PC-9 (cell line): ENCODE measurements at regions not wholly inside any gene's neighbourhood (a gene's known extent, or its start where the extent isn't known, plus 50 kb on each side); places are given as distances from the start of the nearest gene placed in this dataset.
A peak's percentile ranks its signal among the peaks of the same experiment; 100 is the strongest.

Source experiments
- BruUV-seq: library from RNA; stranded (reverse); fragments of 400-500 nt; replicated peaks from 2 replicates; lab custom pipeline; 2021; lab: Mats Ljungman, UMichigan
- CTCF ChIA-PET: fragments of 300-600 bp; sonication (Branson Sonifier 250); formaldehyde crosslinking; loops from one replicate; lab custom pipeline; 2022; ENCODE audit warnings: antibody characterized with exemption; lab: Charles Lee
- POLR2A ChIA-PET: fragments of 300-600 bp; sonication (Branson Sonifier 250); formaldehyde crosslinking; loops from one replicate; lab custom pipeline; 2022; ENCODE audit warnings: antibody characterized with exemption; ENCODE audit not compliant: unreplicated experiment; lab: Charles Lee
- DNase-seq, 2 experiments: peaks; one replicate each; pipeline versions ENCODE4 v3.0.0 to v3.0.0-alpha.2; 2015 to 2022; ENCODE audit warnings: mixed read lengths in 1 of 2
- H2AFZ ChIP-seq: fragments of 200-600 bp; sonication (generic); 2 replicates; pipeline ENCODE4 v1.8.1; 2017; ENCODE audit warnings: antibody characterized with exemption
- H3F3A ChIP-seq: fragments of 200-600 bp; sonication (generic); 2 replicates; pipeline ENCODE4 v1.8.1; 2017; ENCODE audit warnings: antibody characterized with exemption, mild to moderate bottlenecking, low read depth; ENCODE audit not compliant: insufficient read depth
- H3K27ac ChIP-seq: fragments of 200-600 bp; sonication (generic); 2 replicates; pipeline ENCODE4 v1.6.1; 2016; ENCODE audit warnings: mixed run types
- H3K27me3 ChIP-seq: fragments of 200-600 bp; sonication (generic); 2 replicates; pipeline ENCODE4 v1.6.1; 2016; ENCODE audit warnings: low read depth, mixed run types; ENCODE audit not compliant: insufficient read depth
- H3K36me3 ChIP-seq: fragments of 200-600 bp; sonication (generic); 2 replicates; pipeline ENCODE4 v1.6.1; 2016; ENCODE audit warnings: low read depth, mixed run types
- H3K4me1 ChIP-seq: fragments of 200-600 bp; sonication (generic); replicated peaks from 2 replicates; pipeline ENCODE4 v1.6.1; 2016; ENCODE audit warnings: mixed run types; ENCODE audit not compliant: insufficient read depth
- H3K4me2 ChIP-seq: fragments of 200-600 bp; sonication (generic); 2 replicates; pipeline ENCODE4 v1.6.1; 2017; ENCODE audit warnings: mixed run types
- H3K4me3 ChIP-seq: fragments of 200-600 bp; sonication (generic); 2 replicates; pipeline ENCODE4 v1.6.1; 2016; ENCODE audit warnings: mixed run types
- H3K79me2 ChIP-seq: fragments of 200-600 bp; sonication (generic); 2 replicates; pipeline ENCODE4 v1.6.1; 2017; ENCODE audit warnings: low read depth, mixed run types
- H3K9me2 ChIP-seq: fragments of 200-600 bp; sonication (generic); 2 replicates; pipeline ENCODE4 v1.8.1; 2017; ENCODE audit warnings: mild to moderate bottlenecking; ENCODE audit not compliant: insufficient read depth
- H3K9me3 ChIP-seq: fragments of 200-600 bp; sonication (generic); 2 replicates; pipeline ENCODE4 v1.8.1; 2016; ENCODE audit warnings: low read depth; ENCODE audit not compliant: insufficient read depth
- H4K20me1 ChIP-seq: fragments of 200-600 bp; sonication (generic); 2 replicates; pipeline ENCODE4 v1.8.1; 2017; ENCODE audit not compliant: insufficient read depth
- EZH2 ChIP-seq: fragments of 200-600 bp; sonication (generic); IDR thresholded peaks from 2 replicates; pipeline ENCODE4 v1.8.0; 2017; ENCODE audit warnings: antibody characterized with exemption, low read depth
- intact Hi-C: fragments of 100-400 bp; cut with micrococcal nuclease; formaldehyde crosslinking; loops from one replicate; pipeline ENCODE4 v1.10.0; 2022; ENCODE audit not compliant: unreplicated experiment
- TF ChIP-seq, protein P1 (sequence below): fragments of 200-600 bp; sonication (generic); conservative IDR thresholded peaks from 2 replicates; pipeline ENCODE4 v1.6.1; 2017; ENCODE audit warnings: mixed run types, antibody characterized with exemption, mild to moderate bottlenecking, moderate library complexity

DNA sequence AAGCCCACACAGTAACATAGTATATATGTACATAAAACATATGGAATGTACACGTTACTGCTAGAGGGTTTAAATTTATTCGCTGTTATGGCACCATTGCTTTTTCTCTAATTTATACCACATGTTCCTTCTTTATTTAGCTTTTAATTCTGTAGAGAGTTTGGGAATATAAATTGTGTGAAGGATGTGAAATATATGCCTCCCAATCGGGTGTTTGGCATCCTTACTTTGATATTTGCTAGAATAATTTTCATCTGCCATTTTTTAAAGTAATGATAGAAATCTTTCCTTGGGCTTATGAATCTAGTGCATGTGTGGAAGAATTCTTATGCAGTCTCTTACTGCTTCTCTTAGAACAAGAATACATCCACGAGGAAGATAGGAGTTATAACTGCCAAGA is 509.8 kb upstream of the RAG2 start:
- ChIA-PET POLR2A (no interaction called here), CTCF (no interaction called here)
- Histone ChIP-seq H3K4me3 (no peak overlapping the region), H3K9me2 (0 out of 2 replicates have a peak, but pooled peaks cover 3% of the 10 kb centered on the region), H3F3A (no peaks in the 10 kb centered on the region), H3K79me2 (no peaks in the 10 kb centered on the region), H3K27ac (no peak overlapping the region), H4K20me1 (no peaks in the 10 kb centered on the region), H2AFZ (no peak overlapping the region), H3K4me2 (no peak overlapping the region), H3K4me1 (no peaks in the 10 kb centered on the region), H3K9me3 (0 out of 2 replicates have a peak, but pooled peaks cover 3% of the 10 kb centered on the region), H3K27me3 (no peaks in the 10 kb centered on the region), H3K36me3 (no peaks in the 10 kb centered on the region)
- intact Hi-C loops = no loop called here
- no peak for DNase-seq
- BruUV-seq = no TSS peak
- TF ChIP-seq, protein P1, sequence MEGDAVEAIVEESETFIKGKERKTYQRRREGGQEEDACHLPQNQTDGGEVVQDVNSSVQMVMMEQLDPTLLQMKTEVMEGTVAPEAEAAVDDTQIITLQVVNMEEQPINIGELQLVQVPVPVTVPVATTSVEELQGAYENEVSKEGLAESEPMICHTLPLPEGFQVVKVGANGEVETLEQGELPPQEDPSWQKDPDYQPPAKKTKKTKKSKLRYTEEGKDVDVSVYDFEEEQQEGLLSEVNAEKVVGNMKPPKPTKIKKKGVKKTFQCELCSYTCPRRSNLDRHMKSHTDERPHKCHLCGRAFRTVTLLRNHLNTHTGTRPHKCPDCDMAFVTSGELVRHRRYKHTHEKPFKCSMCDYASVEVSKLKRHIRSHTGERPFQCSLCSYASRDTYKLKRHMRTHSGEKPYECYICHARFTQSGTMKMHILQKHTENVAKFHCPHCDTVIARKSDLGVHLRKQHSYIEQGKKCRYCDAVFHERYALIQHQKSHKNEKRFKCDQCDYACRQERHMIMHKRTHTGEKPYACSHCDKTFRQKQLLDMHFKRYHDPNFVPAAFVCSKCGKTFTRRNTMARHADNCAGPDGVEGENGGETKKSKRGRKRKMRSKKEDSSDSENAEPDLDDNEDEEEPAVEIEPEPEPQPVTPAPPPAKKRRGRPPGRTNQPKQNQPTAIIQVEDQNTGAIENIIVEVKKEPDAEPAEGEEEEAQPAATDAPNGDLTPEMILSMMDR = no peak
- no peak for TF ChIP-seq EZH2

DNA sequence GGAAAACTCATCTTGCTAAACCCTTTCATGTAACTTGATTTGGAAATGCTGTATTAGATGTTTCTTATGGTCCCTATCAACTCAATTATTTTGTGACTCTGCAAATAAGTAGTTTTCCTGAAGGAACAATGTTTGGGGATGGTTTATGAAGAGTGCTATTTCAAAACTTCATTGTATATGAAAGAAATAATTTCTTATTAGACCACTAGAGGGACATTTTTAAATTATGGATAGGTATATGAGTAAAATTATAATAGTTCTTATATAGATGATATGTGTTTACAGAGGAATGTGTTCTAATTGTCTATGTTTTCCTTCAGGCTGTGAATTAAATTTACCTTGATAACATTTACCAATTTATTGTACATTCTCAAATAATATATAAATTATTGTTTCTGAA is 509.4 kb upstream of the RAG2 start:
- H3F3A ChIP-seq = no peaks in the 10 kb centered on the region
- H3K4me1 ChIP-seq = no peaks in the 10 kb centered on the region
- H3K4me2 ChIP-seq = no peak overlapping the region
- no peaks in the 10 kb centered on the region for H3K79me2 ChIP-seq
- no peak overlapping the region for H3K27ac ChIP-seq
- no TSS peak for BruUV-seq
- POLR2A ChIA-PET = no interaction called here
- H3K27me3 ChIP-seq = no peaks in the 10 kb centered on the region
- intact Hi-C loops = no loop called here
- H3K36me3 ChIP-seq = no peaks in the 10 kb centered on the region
- 0 out of 2 replicates have a peak, but pooled peaks cover 3% of the 10 kb centered on the region for H3K9me2 ChIP-seq
- CTCF ChIA-PET = no interaction called here
- no peak overlapping the region for H3K4me3 ChIP-seq
- TF ChIP-seq EZH2 = no peak
- TF ChIP-seq, protein P1 = peak; percentile 54; the same call in 1 of the 2 replicates
- DNase-seq = no peak
- no peak overlapping the region for H2AFZ ChIP-seq
- no peaks in the 10 kb centered on the region for H4K20me1 ChIP-seq
- 0 out of 2 replicates have a peak, but pooled peaks cover 3% of the 10 kb centered on the region for H3K9me3 ChIP-seq

DNA sequence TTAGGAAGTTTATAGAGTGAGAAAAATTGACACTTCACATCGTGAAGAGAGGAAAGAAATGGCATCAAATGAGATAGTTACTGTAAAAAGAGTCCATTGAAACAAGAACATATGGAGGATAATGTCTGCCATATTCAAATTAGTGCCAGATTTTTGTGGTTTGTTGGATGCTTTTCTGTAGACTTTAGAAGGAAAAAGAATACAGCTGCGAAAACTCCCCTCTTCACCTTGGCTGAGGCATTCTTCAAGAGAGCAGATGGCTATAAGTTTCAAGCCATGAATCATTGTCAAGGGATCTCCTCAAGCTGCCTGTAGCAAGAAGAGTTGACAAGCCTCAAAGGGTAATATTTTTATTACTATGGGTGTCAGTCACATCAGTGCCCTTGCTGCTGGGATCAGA is 507.4 kb upstream of the RAG2 start:
- no peaks in the 10 kb centered on the region for H3K27me3 ChIP-seq
- H3K4me1 ChIP-seq = no peaks in the 10 kb centered on the region
- H3K79me2 ChIP-seq = no peaks in the 10 kb centered on the region
- no peak for TF ChIP-seq EZH2
- TF ChIP-seq, protein P1 = no peak
- no peak overlapping the region for H2AFZ ChIP-seq
- intact Hi-C loops = no loop called here
- H3K4me2 ChIP-seq = no peak overlapping the region
- ChIA-PET CTCF (no interaction called here), POLR2A (no interaction called here)
- H3K36me3 ChIP-seq = no peaks in the 10 kb centered on the region
- no peak overlapping the region for H3K4me3 ChIP-seq
- 0 out of 2 replicates have a peak, but pooled peaks cover 3% of the 10 kb centered on the region for H3K9me2 ChIP-seq
- H4K20me1 ChIP-seq = no peaks in the 10 kb centered on the region
- H3K27ac ChIP-seq = no peak overlapping the region
- H3K9me3 ChIP-seq = 0 out of 2 replicates have a peak, but pooled peaks cover 3% of the 10 kb centered on the region
- BruUV-seq = no TSS peak
- no peak for DNase-seq
- H3F3A ChIP-seq = no peaks in the 10 kb centered on the region
